ENCODE measurements at regions not wholly inside any gene's neighbourhood (a gene's known extent, or its start where the extent isn't known, plus 50 kb on each side); places are given as distances from the start of the nearest gene placed in this dataset.

DNA sequence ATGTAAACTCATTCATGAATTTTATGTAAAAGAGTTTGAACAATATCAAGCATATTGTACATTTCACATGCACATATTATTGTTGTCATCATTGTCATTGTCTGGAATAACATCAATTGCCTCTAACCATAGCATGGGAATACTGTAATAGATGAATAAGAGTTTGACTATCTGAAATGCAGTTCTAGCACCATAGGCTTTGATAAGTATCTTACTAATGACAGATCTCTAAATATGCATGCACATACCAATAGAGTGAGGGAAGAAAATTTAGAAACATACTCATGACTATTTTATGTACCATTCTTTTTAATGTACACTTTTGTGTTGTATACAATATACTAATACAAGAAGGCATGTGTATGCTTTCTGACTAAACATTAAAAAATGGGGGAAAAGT, 161.6 kb upstream of the SPRY1 start:
- no peak overlapping the region for H2AFZ ChIP-seq (ENCODE audit: insufficient read depth, low read depth, low read length, poor library complexity, severe bottlenecking)
- H3K4me2 ChIP-seq (replicated peaks; ENCODE audit: extremely low read depth, low read length, poor library complexity, severe bottlenecking): no peak overlapping the region
- H3K9ac ChIP-seq (ENCODE audit: insufficient read depth, low read length, poor library complexity, severe bottlenecking): no peak overlapping the region
- H3K4me1 Mint-ChIP-seq: peaks cover 42% of the 10 kb centered on the region
- H3K27ac ChIP-seq (ENCODE audit: low read depth in 1 of 2, low read length in 2 of 2): no peak overlapping the region
- no peak overlapping the region for H3K27ac Mint-ChIP-seq
- H3K27me3 ChIP-seq (ENCODE audit: control insufficient read depth in 2 of 2, insufficient read depth in 2 of 2, low read length in 2 of 2): no peaks in the 10 kb centered on the region
- peaks cover 0 to 7% of the 10 kb centered on the region in 2 donors for H3K36me3 Mint-ChIP-seq
- peaks cover 0 to 3% (median 2%) of the 10 kb centered on the region in 7 donors for H3K9me3 Mint-ChIP-seq
- no peaks in the 10 kb centered on the region for H3K36me3 ChIP-seq (replicated peaks in 1 of 2; ENCODE audit: control insufficient read depth in 1 of 2, insufficient read depth in 2 of 2, low read length in 2 of 2)
- H4K20me1 ChIP-seq (ENCODE audit: insufficient read depth, low read length): no peaks in the 10 kb centered on the region
- TF ChIP-seq, protein P1, sequence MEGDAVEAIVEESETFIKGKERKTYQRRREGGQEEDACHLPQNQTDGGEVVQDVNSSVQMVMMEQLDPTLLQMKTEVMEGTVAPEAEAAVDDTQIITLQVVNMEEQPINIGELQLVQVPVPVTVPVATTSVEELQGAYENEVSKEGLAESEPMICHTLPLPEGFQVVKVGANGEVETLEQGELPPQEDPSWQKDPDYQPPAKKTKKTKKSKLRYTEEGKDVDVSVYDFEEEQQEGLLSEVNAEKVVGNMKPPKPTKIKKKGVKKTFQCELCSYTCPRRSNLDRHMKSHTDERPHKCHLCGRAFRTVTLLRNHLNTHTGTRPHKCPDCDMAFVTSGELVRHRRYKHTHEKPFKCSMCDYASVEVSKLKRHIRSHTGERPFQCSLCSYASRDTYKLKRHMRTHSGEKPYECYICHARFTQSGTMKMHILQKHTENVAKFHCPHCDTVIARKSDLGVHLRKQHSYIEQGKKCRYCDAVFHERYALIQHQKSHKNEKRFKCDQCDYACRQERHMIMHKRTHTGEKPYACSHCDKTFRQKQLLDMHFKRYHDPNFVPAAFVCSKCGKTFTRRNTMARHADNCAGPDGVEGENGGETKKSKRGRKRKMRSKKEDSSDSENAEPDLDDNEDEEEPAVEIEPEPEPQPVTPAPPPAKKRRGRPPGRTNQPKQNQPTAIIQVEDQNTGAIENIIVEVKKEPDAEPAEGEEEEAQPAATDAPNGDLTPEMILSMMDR (IDR thresholded peaks at IDR 0.05): no peak
- intact Hi-C loops (cut with micrococcal nuclease): no loop called here
- no peaks in the 10 kb centered on the region for H3K9me3 ChIP-seq (replicated peaks in 1 of 2; ENCODE audit: control insufficient read depth in 1 of 2, insufficient read depth in 1 of 2, low read length in 2 of 2)
- no peaks in the 10 kb centered on the region for H3K79me2 ChIP-seq (ENCODE audit: insufficient read depth, low read length)
- no peak for DNase-seq
- no peak overlapping the region for H3K4me3 Mint-ChIP-seq
- H3K4me1 ChIP-seq (ENCODE audit: control insufficient read depth in 1 of 2, insufficient read depth in 2 of 2, low read length in 2 of 2): peaks cover 32 to 38% of the 10 kb centered on the region in 2 donors
- H3K4me3 ChIP-seq (replicated peaks in 1 of 3; ENCODE audit: low read depth in 2 of 3, low read length in 3 of 3): no peak overlapping the region
- H3K27me3 Mint-ChIP-seq (ENCODE audit: low read depth in 3 of 3): no peaks in the 10 kb centered on the region

DNA sequence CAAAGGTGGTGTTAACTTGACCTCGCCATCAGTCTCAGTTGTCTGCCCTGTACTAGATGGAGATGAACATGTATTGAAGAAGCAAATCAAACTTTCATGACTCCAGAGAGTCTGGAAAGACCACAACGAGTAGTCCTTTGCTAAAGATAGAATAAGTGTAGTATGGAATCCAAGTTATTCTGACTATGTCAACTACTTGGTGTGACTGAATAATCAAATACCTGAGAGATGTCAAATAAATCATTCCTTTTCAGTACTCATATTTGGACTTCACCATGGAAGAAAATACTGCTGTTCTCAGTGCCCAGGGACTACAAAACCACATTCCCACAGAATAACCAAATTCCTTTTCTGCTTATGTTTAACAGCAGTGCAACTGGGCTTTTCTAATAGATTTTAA, 161.2 kb upstream of the SPRY1 start:
- H3K9me3 Mint-ChIP-seq: peaks cover 0 to 3% (median 2%) of the 10 kb centered on the region in 7 donors
- Histone ChIP-seq H3K27ac (ENCODE audit: low read depth in 1 of 2, low read length in 2 of 2) (no peak overlapping the region), H3K4me2 (replicated peaks; ENCODE audit: extremely low read depth, low read length, poor library complexity, severe bottlenecking) (no peak overlapping the region), H3K36me3 (replicated peaks in 1 of 2; ENCODE audit: control insufficient read depth in 1 of 2, insufficient read depth in 2 of 2, low read length in 2 of 2) (no peaks in the 10 kb centered on the region), H3K27me3 (ENCODE audit: control insufficient read depth in 2 of 2, insufficient read depth in 2 of 2, low read length in 2 of 2) (no peaks in the 10 kb centered on the region), H3K9me3 (replicated peaks in 1 of 2; ENCODE audit: control insufficient read depth in 1 of 2, insufficient read depth in 1 of 2, low read length in 2 of 2) (no peaks in the 10 kb centered on the region), H3K9ac (ENCODE audit: insufficient read depth, low read length, poor library complexity, severe bottlenecking) (no peak overlapping the region), H2AFZ (ENCODE audit: insufficient read depth, low read depth, low read length, poor library complexity, severe bottlenecking) (no peak overlapping the region), H3K4me1 (ENCODE audit: control insufficient read depth in 1 of 2, insufficient read depth in 2 of 2, low read length in 2 of 2) (peaks cover 33 to 41% of the 10 kb centered on the region in 2 donors), H3K4me3 (replicated peaks in 1 of 3; ENCODE audit: low read depth in 2 of 3, low read length in 3 of 3) (no peak overlapping the region), H3K79me2 (ENCODE audit: insufficient read depth, low read length) (no peaks in the 10 kb centered on the region), H4K20me1 (ENCODE audit: insufficient read depth, low read length) (no peaks in the 10 kb centered on the region)
- TF ChIP-seq, protein P1 (IDR thresholded peaks at IDR 0.05): no peak
- H3K4me1 Mint-ChIP-seq: peaks cover 46% of the 10 kb centered on the region
- no peak overlapping the region for H3K27ac Mint-ChIP-seq
- intact Hi-C loops (cut with micrococcal nuclease): no loop called here
- H3K4me3 Mint-ChIP-seq: no peak overlapping the region
- 100% methylated on average over 1 of the region's 2 CpGs for WGBS (ENCODE audit: insufficient coverage)
- no peaks in the 10 kb centered on the region for H3K27me3 Mint-ChIP-seq (ENCODE audit: low read depth in 3 of 3)
- DNase-seq: no peak
- peaks cover 0 to 4% of the 10 kb centered on the region in 2 donors for H3K36me3 Mint-ChIP-seq
